ENCODE measurements at regions not wholly inside any gene's neighbourhood (a gene's known extent, or its start where the extent isn't known, plus 50 kb on each side); places are given as distances from the start of the nearest gene placed in this dataset.

DNA sequence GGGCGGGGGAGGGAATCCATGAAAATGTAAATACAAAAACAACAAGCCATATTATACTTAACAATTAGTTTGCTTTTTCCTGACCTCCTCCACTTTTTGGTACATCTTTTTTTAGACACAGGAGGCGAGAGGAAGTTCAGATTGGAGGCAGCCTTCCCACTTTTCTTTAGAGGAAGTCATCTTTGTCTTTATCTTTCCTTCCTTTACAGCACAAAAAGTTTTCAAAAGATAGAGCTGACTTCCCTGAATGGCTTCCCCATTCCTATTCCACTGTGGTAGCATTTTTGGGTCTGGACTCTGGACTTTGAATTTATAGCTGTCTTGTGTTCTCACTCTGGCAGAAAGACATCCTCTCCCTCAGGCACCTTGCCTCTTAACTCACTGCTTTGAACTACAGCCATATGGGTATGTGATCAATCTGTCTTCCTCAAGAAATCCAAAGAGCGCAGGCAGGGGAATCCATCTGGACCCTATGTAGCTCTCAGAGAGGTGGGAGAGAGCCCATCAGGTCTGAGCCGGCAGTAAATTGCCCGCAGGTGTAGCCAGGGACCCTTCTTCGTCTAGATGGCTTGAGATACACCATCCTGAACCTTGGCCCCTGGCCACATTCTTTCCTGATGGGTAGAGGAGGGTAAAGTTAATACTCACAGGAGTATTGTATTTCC is 101.9 kb downstream of the AQP4 start:
- Histone ChIP-seq H3K36me3 (replicated peaks in 1 of 2; ENCODE audit: control insufficient read depth in 1 of 2, insufficient read depth in 2 of 2, low read length in 2 of 2) (no peaks in the 10 kb centered on the region), H3K79me2 (ENCODE audit: insufficient read depth, low read length) (no peaks in the 10 kb centered on the region), H3K9me3 (replicated peaks in 1 of 2; ENCODE audit: control insufficient read depth in 1 of 2, insufficient read depth in 1 of 2, low read length in 2 of 2) (peaks cover 4 to 8% of the 10 kb centered on the region in 2 donors), H2AFZ (ENCODE audit: insufficient read depth, low read depth, low read length, poor library complexity, severe bottlenecking) (no peak overlapping the region), H4K20me1 (ENCODE audit: insufficient read depth, low read length) (no peaks in the 10 kb centered on the region), H3K4me3 (replicated peaks in 1 of 3; ENCODE audit: low read depth in 2 of 3, low read length in 3 of 3) (no peak overlapping the region), H3K9ac (ENCODE audit: insufficient read depth, low read length, poor library complexity, severe bottlenecking) (no peak overlapping the region), H3K4me1 (ENCODE audit: control insufficient read depth in 1 of 2, insufficient read depth in 2 of 2, low read length in 2 of 2) (peaks cover 9% of the 10 kb centered on the region in 2 donors), H3K4me2 (replicated peaks; ENCODE audit: extremely low read depth, low read length, poor library complexity, severe bottlenecking) (no peak overlapping the region), H3K27ac (ENCODE audit: low read depth in 1 of 2, low read length in 2 of 2) (no peak overlapping the region), H3K27me3 (ENCODE audit: control insufficient read depth in 2 of 2, insufficient read depth in 2 of 2, low read length in 2 of 2) (no peaks in the 10 kb centered on the region)
- DNase-seq, result peak in 1 of 3 donors; percentile 13
- intact Hi-C loops (cut with micrococcal nuclease), result loop anchor here in 1 of 2 donors (10.0 kb wide), 1 partner anchor 119 kb away; no protein-coding TSS in a partner anchor
- Mint-ChIP-seq H3K27me3 (ENCODE audit: low read depth in 3 of 3) (peaks cover 2 to 5% (median 2%) of the 10 kb centered on the region in 3 donors), H3K4me3 (no peak overlapping the region), H3K4me1 (peaks cover 17% of the 10 kb centered on the region), H3K9me3 (peaks cover 2 to 12% (median 8%) of the 10 kb centered on the region in 7 donors), H3K27ac (no peak overlapping the region), H3K36me3 (no peaks in the 10 kb centered on the region)
- WGBS (ENCODE audit: insufficient coverage), result 75% methylated on average over 5 of the region's 6 CpGs
- TF ChIP-seq, protein P1, sequence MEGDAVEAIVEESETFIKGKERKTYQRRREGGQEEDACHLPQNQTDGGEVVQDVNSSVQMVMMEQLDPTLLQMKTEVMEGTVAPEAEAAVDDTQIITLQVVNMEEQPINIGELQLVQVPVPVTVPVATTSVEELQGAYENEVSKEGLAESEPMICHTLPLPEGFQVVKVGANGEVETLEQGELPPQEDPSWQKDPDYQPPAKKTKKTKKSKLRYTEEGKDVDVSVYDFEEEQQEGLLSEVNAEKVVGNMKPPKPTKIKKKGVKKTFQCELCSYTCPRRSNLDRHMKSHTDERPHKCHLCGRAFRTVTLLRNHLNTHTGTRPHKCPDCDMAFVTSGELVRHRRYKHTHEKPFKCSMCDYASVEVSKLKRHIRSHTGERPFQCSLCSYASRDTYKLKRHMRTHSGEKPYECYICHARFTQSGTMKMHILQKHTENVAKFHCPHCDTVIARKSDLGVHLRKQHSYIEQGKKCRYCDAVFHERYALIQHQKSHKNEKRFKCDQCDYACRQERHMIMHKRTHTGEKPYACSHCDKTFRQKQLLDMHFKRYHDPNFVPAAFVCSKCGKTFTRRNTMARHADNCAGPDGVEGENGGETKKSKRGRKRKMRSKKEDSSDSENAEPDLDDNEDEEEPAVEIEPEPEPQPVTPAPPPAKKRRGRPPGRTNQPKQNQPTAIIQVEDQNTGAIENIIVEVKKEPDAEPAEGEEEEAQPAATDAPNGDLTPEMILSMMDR (IDR thresholded peaks at IDR 0.05), result no peak

DNA sequence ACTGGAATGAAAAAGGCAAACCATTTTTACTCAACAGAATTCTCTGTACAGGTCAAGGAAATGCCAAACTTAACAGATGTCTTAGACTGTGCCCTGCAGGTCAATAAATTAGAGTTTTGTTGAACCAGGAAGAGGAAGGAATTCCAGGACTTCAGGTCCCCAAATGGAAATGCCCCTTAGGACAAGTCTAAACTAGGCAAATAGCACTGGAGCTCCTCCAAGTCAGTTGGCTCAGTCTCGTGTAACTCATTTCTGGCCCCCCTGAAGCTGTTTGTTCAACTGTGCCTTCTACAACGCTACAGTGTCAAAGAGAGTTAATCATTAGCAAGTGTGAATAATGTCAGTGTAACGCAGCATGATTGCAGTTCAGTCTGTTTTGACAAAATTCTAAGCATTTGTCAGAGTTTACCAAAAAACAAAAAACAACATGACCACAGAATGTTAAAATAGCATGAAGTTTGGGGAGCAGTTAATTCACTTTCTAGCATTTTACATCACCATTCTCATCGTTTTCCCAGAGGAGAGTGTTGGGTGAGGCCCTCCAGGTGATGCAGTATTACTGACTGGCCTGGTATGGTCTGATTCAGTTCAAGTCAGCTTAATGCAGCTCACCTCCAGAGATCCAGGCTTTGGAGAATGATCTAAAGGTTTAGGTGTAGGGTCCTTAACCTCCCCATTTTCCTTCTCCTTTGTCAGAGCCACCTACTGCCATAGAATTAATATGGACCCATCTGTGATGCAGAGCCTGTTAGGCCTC is 108.1 kb downstream of the AQP4 start:
- H3K4me3 Mint-ChIP-seq, result no peak overlapping the region
- H3K79me2 ChIP-seq (ENCODE audit: insufficient read depth, low read length), result no peaks in the 10 kb centered on the region
- no peaks in the 10 kb centered on the region for H4K20me1 ChIP-seq (ENCODE audit: insufficient read depth, low read length)
- no peak for DNase-seq
- H3K27me3 ChIP-seq (ENCODE audit: control insufficient read depth in 2 of 2, insufficient read depth in 2 of 2, low read length in 2 of 2), result no peaks in the 10 kb centered on the region
- H3K36me3 Mint-ChIP-seq, result no peaks in the 10 kb centered on the region
- peaks cover 23% of the 10 kb centered on the region for H3K4me1 Mint-ChIP-seq
- H3K4me2 ChIP-seq (replicated peaks; ENCODE audit: extremely low read depth, low read length, poor library complexity, severe bottlenecking), result no peak overlapping the region
- H3K4me1 ChIP-seq (ENCODE audit: control insufficient read depth in 1 of 2, insufficient read depth in 2 of 2, low read length in 2 of 2), result peaks cover 5 to 7% of the 10 kb centered on the region in 2 donors
- H3K27me3 Mint-ChIP-seq (ENCODE audit: low read depth in 3 of 3), result peaks cover 0 to 6% (median 0%) of the 10 kb centered on the region in 3 donors
- TF ChIP-seq, protein P1 (IDR thresholded peaks at IDR 0.05), result no peak
- H3K9ac ChIP-seq (ENCODE audit: insufficient read depth, low read length, poor library complexity, severe bottlenecking), result no peak overlapping the region
- H3K27ac ChIP-seq (ENCODE audit: low read depth in 1 of 2, low read length in 2 of 2), result no peak overlapping the region
- H3K27ac Mint-ChIP-seq, result no peak overlapping the region
- intact Hi-C loops (cut with micrococcal nuclease), result loop anchor here in 1 of 2 donors (10.0 kb wide), 1 partner anchor 53 kb away; no protein-coding TSS in a partner anchor
- no peaks in the 10 kb centered on the region for H3K9me3 ChIP-seq (replicated peaks in 1 of 2; ENCODE audit: control insufficient read depth in 1 of 2, insufficient read depth in 1 of 2, low read length in 2 of 2)
- no peak overlapping the region for H3K4me3 ChIP-seq (replicated peaks in 1 of 3; ENCODE audit: low read depth in 2 of 3, low read length in 3 of 3)
- WGBS (ENCODE audit: insufficient coverage), result 100% methylated on average over 2 of the region's 4 CpGs
- no peak overlapping the region for H2AFZ ChIP-seq (ENCODE audit: insufficient read depth, low read depth, low read length, poor library complexity, severe bottlenecking)
- peaks cover 0 to 2% (median 0%) of the 10 kb centered on the region in 7 donors for H3K9me3 Mint-ChIP-seq
- H3K36me3 ChIP-seq (replicated peaks in 1 of 2; ENCODE audit: control insufficient read depth in 1 of 2, insufficient read depth in 2 of 2, low read length in 2 of 2), result no peaks in the 10 kb centered on the region

Measured in CD14-positive monocyte (primary cell).